ENCODE measurements at regions not wholly inside any gene's neighbourhood (a gene's known extent, or its start where the extent isn't known, plus 50 kb on each side); places are given as distances from the start of the nearest gene placed in this dataset.

DNA sequence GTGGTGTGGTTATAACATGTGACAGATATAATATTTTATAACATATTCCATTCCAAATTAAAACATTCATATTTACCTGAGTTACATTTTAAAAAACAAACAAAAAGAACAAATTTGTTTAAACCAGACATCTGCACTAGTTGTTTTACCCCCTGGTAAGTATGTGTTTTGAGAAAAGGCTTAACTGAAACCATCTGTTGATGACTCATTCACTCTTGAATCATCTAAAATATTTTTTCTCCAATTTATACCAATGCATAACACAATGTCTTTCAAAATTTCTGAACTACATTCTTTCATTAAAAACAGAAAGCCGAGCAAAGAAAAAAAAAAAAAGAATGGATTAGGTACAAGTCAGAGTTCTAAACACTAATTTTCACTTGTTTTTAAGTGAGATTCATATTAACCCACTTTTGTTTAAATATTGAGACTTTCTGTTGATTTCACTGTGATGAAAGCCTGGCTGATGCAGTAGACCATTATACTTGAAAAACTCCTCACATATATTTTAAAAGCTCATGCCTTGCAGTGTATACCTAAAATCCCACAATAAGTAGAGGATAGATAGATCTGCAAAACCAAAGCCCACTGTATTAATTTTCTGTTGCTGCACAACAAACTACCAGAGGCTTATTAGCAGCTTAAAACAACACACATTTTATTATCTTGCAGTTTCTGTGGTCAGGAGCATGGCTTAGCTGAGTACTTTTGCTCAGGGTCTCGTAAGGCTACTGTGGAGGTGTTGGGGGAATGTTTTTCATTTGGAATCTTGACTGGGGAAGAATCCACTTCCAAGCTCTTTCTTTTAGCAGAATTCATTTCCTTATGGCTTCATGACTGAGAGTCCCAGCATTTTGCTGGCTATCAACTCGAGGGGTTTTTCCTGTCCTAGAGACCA is 221.5 kb downstream of the PCDH18 start:
- ATAC-seq = no peak
- TF ChIP-seq, protein P1, sequence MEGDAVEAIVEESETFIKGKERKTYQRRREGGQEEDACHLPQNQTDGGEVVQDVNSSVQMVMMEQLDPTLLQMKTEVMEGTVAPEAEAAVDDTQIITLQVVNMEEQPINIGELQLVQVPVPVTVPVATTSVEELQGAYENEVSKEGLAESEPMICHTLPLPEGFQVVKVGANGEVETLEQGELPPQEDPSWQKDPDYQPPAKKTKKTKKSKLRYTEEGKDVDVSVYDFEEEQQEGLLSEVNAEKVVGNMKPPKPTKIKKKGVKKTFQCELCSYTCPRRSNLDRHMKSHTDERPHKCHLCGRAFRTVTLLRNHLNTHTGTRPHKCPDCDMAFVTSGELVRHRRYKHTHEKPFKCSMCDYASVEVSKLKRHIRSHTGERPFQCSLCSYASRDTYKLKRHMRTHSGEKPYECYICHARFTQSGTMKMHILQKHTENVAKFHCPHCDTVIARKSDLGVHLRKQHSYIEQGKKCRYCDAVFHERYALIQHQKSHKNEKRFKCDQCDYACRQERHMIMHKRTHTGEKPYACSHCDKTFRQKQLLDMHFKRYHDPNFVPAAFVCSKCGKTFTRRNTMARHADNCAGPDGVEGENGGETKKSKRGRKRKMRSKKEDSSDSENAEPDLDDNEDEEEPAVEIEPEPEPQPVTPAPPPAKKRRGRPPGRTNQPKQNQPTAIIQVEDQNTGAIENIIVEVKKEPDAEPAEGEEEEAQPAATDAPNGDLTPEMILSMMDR (IDR thresholded peaks at IDR 0.05) = no peak
- H3K4me1 Mint-ChIP-seq = no peaks in the 10 kb centered on the region

DNA sequence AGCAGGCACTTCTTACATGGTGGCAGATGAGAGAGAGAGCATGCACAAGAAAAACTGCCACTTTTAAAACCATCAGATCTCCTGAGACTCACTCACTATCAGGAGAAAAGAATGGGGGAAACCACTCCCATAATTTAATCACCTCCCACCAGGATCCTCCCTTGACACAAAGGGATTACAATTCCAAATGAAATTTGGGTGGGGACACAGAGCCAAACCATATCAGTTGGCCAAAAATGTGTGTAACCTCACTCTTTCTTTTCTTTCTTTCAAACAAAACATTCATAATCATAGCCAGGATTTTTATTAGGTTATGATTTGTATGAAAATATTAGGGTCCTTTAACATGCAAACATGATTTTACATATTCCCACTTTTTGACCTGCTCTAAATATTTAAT is 222.1 kb downstream of the PCDH18 start:
- no peaks in the 10 kb centered on the region for H3K9me3 ChIP-seq (ENCODE audit: control insufficient read depth, insufficient read depth, low read length)
- no peaks in the 10 kb centered on the region for H3K27me3 Mint-ChIP-seq (ENCODE audit: low read depth in 2 of 2)

More for the DNA sequence above, 221.5 kb downstream of the PCDH18 start:
- Mint-ChIP-seq H3K9me3 (peaks cover 0 to 2% of the 10 kb centered on the region in 2 donors), H3K27me3 (ENCODE audit: low read depth in 2 of 2) (no peaks in the 10 kb centered on the region), H3K4me3 (no peak overlapping the region), H3K27ac (no peak overlapping the region), H3K36me3 (no peaks in the 10 kb centered on the region)
- DNase-seq = no peak
- H3K9me3 ChIP-seq (ENCODE audit: control insufficient read depth, insufficient read depth, low read length) = no peaks in the 10 kb centered on the region
- H3K4me1 ChIP-seq (ENCODE audit: control insufficient read depth, insufficient read depth, low read length) = no peaks in the 10 kb centered on the region
- no peak overlapping the region for H3K4me3 ChIP-seq (ENCODE audit: low read length)
- intact Hi-C loops (cut with micrococcal nuclease) = no loop called here
- no peaks in the 10 kb centered on the region for H3K36me3 ChIP-seq (ENCODE audit: control insufficient read depth, insufficient read depth, low read length)
- no peak overlapping the region for H3K27ac ChIP-seq (ENCODE audit: low read length)
- no peaks in the 10 kb centered on the region for H3K27me3 ChIP-seq (ENCODE audit: control insufficient read depth, insufficient read depth, low read length)
- WGBS (ENCODE audit: insufficient coverage) = 25% methylated on average over 1 of the region's 3 CpGs

DNA sequence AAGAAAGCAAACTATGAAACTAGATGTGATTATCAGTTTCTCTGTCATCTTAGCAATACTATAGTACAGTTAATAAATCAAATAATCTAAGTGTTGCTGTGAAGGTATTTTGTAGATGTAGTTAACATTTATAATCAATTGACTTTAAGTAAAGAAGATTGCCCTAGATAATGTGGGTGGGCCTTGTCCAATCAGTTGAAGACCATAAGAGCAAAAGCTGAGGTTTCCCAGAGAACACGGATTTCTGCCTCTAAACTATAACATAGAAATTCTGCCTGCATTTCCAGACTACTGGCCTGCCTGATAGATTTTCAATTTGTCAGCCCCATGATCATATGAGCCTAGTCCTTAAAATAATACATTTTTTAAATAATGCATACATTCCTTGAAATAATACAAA is 222.9 kb downstream of the PCDH18 start:
- Mint-ChIP-seq H3K27ac (no peak overlapping the region), H3K4me1 (no peaks in the 10 kb centered on the region), H3K4me3 (no peak overlapping the region), H3K36me3 (no peaks in the 10 kb centered on the region), H3K27me3 (ENCODE audit: low read depth in 2 of 2) (no peaks in the 10 kb centered on the region), H3K9me3 (peaks cover 0 to 4% of the 10 kb centered on the region in 2 donors)
- Histone ChIP-seq H3K4me3 (ENCODE audit: low read length) (no peak overlapping the region), H3K9me3 (ENCODE audit: control insufficient read depth, insufficient read depth, low read length) (no peaks in the 10 kb centered on the region), H3K27ac (ENCODE audit: low read length) (no peak overlapping the region), H3K27me3 (ENCODE audit: control insufficient read depth, insufficient read depth, low read length) (no peaks in the 10 kb centered on the region), H3K4me1 (ENCODE audit: control insufficient read depth, insufficient read depth, low read length) (no peaks in the 10 kb centered on the region), H3K36me3 (ENCODE audit: control insufficient read depth, insufficient read depth, low read length) (no peaks in the 10 kb centered on the region)
- ATAC-seq (no peak), DNase-seq (no peak)
- intact Hi-C loops (cut with micrococcal nuclease) = no loop called here
- TF ChIP-seq, protein P1 (IDR thresholded peaks at IDR 0.05) = no peak
- 62% methylated on average over 1 of the region's 1 CpG for WGBS (ENCODE audit: insufficient coverage)

More for the DNA sequence above, 222.1 kb downstream of the PCDH18 start:
- Histone ChIP-seq H3K4me1 (ENCODE audit: control insufficient read depth, insufficient read depth, low read length) (no peaks in the 10 kb centered on the region), H3K27ac (ENCODE audit: low read length) (no peak overlapping the region), H3K36me3 (ENCODE audit: control insufficient read depth, insufficient read depth, low read length) (no peaks in the 10 kb centered on the region), H3K27me3 (ENCODE audit: control insufficient read depth, insufficient read depth, low read length) (no peaks in the 10 kb centered on the region), H3K4me3 (ENCODE audit: low read length) (no peak overlapping the region)
- H3K36me3 Mint-ChIP-seq = no peaks in the 10 kb centered on the region
- DNase-seq = no peak
- no peak for ATAC-seq
- intact Hi-C loops (cut with micrococcal nuclease) = no loop called here
- no peak overlapping the region for H3K4me3 Mint-ChIP-seq
- H3K27ac Mint-ChIP-seq = no peak overlapping the region
- TF ChIP-seq, protein P1 (IDR thresholded peaks at IDR 0.05) = no peak
- no peaks in the 10 kb centered on the region for H3K4me1 Mint-ChIP-seq
- peaks cover 0 to 2% of the 10 kb centered on the region in 2 donors for H3K9me3 Mint-ChIP-seq

DNA sequence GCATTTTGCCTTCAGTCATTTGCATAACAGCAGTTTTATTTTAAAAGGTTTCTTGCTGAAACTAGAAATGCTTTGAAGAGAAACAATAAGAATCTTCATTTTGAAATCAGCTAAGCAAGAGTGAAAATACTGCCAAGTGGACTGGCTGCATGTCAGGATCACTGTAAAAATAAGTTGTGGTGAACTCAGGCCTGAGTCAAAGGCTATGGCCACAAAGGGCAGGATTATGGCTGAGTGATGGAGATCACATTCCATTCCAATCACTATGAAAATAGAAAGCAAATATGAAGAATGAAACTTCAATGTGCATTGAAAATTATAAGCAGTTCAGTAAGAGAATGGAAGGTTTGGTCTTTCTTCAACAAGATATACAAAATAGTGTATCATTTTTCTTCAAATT is 224.5 kb downstream of the PCDH18 start:
- Histone ChIP-seq H3K27me3 (ENCODE audit: control insufficient read depth, insufficient read depth, low read length) (no peaks in the 10 kb centered on the region), H3K27ac (ENCODE audit: low read length) (no peak overlapping the region), H3K4me1 (ENCODE audit: control insufficient read depth, insufficient read depth, low read length) (no peaks in the 10 kb centered on the region), H3K36me3 (ENCODE audit: control insufficient read depth, insufficient read depth, low read length) (no peaks in the 10 kb centered on the region), H3K4me3 (ENCODE audit: low read length) (no peak overlapping the region), H3K9me3 (ENCODE audit: control insufficient read depth, insufficient read depth, low read length) (no peaks in the 10 kb centered on the region)
- DNase-seq (no peak), ATAC-seq (no peak)
- TF ChIP-seq, protein P1 (IDR thresholded peaks at IDR 0.05) = no peak
- H3K4me3 Mint-ChIP-seq = no peak overlapping the region
- H3K4me1 Mint-ChIP-seq = no peaks in the 10 kb centered on the region
- no peaks in the 10 kb centered on the region for H3K27me3 Mint-ChIP-seq (ENCODE audit: low read depth in 2 of 2)
- no peak overlapping the region for H3K27ac Mint-ChIP-seq
- H3K9me3 Mint-ChIP-seq = peaks cover 6 to 7% of the 10 kb centered on the region in 2 donors
- H3K36me3 Mint-ChIP-seq = no peaks in the 10 kb centered on the region
- intact Hi-C loops (cut with micrococcal nuclease) = no loop called here

All from natural killer cell (primary cell).